ENCODE measurements at regions not wholly inside any gene's neighbourhood (a gene's known extent, or its start where the extent isn't known, plus 50 kb on each side); places are given as distances from the start of the nearest gene placed in this dataset.

DNA sequence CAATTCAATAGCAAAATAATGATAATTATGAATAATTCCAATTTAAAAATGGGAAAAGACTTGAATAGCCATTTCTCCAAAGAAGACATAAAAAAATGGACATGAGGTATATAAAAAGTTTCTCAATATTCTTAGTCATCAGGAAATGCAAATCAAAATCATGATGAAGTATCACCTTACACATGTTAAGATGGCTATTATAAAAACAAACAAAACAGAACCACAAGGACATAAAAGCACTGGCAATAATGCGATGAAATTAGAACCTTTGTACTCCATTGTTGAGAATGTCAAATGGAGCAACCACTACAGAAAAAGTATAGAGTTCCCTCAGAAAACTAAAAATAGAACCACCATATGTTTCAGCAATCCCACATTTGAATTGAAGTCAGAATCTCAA is 1186.1 kb downstream of the SLITRK5 start:
- TF ChIP-seq, protein P1, sequence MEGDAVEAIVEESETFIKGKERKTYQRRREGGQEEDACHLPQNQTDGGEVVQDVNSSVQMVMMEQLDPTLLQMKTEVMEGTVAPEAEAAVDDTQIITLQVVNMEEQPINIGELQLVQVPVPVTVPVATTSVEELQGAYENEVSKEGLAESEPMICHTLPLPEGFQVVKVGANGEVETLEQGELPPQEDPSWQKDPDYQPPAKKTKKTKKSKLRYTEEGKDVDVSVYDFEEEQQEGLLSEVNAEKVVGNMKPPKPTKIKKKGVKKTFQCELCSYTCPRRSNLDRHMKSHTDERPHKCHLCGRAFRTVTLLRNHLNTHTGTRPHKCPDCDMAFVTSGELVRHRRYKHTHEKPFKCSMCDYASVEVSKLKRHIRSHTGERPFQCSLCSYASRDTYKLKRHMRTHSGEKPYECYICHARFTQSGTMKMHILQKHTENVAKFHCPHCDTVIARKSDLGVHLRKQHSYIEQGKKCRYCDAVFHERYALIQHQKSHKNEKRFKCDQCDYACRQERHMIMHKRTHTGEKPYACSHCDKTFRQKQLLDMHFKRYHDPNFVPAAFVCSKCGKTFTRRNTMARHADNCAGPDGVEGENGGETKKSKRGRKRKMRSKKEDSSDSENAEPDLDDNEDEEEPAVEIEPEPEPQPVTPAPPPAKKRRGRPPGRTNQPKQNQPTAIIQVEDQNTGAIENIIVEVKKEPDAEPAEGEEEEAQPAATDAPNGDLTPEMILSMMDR (IDR thresholded peaks at IDR 0.05): no peak
- no peak for TF ChIP-seq POLR2A (IDR thresholded peaks at IDR 0.05)
- no peak for TF ChIP-seq EP300 (IDR thresholded peaks at IDR 0.05; ENCODE audit: low read depth)
- no peak for TF ChIP-seq POLR2AphosphoS5 (IDR thresholded peaks at IDR 0.05)
